Breast epithelium (tissue), 3 donors: ENCODE measurements at regions not wholly inside any gene's neighbourhood (a gene's known extent, or its start where the extent isn't known, plus 50 kb on each side); places are given as distances from the start of the nearest gene placed in this dataset.

Experiments used
- CTCF ChIP-seq, 3 donors: fragments of 450-650 bp; IDR thresholded peaks; one replicate each; pipeline ENCODE4 v1.5.1; 2016 to 2017; ENCODE audit warnings: antibody characterized with exemption in 3 of 3, mild to moderate bottlenecking in 3 of 3, moderate library complexity in 3 of 3
- POLR2A ChIP-seq: fragments of 450-650 bp; IDR thresholded peaks from one replicate; pipeline ENCODE4 v1.6.1; 2016; ENCODE audit warnings: antibody characterized with exemption, mild to moderate bottlenecking, moderate library complexity
- POLR2AphosphoS5 ChIP-seq, 3 donors: sonication (generic); formaldehyde crosslinking; IDR thresholded peaks; one replicate each; pipeline ENCODE4 v1.6.1; 2017; ENCODE audit warnings: antibody characterized with exemption in 3 of 3

- TF ChIP-seq CTCF (IDR thresholded peaks at IDR 0.05) (no peak), POLR2A (no peak), POLR2AphosphoS5 (IDR thresholded peaks at IDR 0.05) (no peak)
These were observed 53.2 kb upstream of the EHF start for GRCh38 chr11:34567733-34568132.
